ENCODE measurements at regions not wholly inside any gene's neighbourhood (a gene's known extent, or its start where the extent isn't known, plus 50 kb on each side); places are given as distances from the start of the nearest gene placed in this dataset.

- FAIRE-seq (no peak), DNase-seq (ENCODE audit: low read depth) (no peak)
- H3K27me3 Mint-ChIP-seq (ENCODE audit: low read depth, unreplicated experiment): peaks cover 33% of the 10 kb centered on the region
- Histone ChIP-seq H2AFZ (ENCODE audit: low read depth, low read length) (no peak overlapping the region), H3K9me3 (ENCODE audit: insufficient read depth, low read depth, low read length) (no peaks in the 10 kb centered on the region), H3K4me2 (ENCODE audit: low read length) (no peak overlapping the region), H4K20me1 (ENCODE audit: insufficient read depth, low read length) (no peaks in the 10 kb centered on the region), H3K79me2 (ENCODE audit: insufficient read depth, low read length) (no peaks in the 10 kb centered on the region), H3K4me1 (ENCODE audit: insufficient read depth, low read length) (no peaks in the 10 kb centered on the region), H3K27ac (ENCODE audit: low read depth, low read length) (no peak overlapping the region), H3K9ac (ENCODE audit: low read length) (no peak overlapping the region), H3K4me3 (ENCODE audit: insufficient read depth, low read depth, low read length) (no peak overlapping the region), H3K27me3 (ENCODE audit: insufficient read depth, low read length) (peaks cover 7% of the 10 kb centered on the region), H3K36me3 (ENCODE audit: insufficient read depth, low read length) (no peaks in the 10 kb centered on the region)
- no peak for TF ChIP-seq CTCF (IDR thresholded peaks at IDR 0.05; ENCODE audit: insufficient read depth, low read depth, low read length)
- TF ChIP-seq EZH2 (IDR thresholded peaks at IDR 0.05; ENCODE audit: insufficient read depth, low read length): no peak
- H3K4me1 Mint-ChIP-seq (ENCODE audit: low read depth, unreplicated experiment): no peaks in the 10 kb centered on the region
- no peak overlapping the region for H3K4me3 Mint-ChIP-seq (ENCODE audit: unreplicated experiment)
- H3K27ac Mint-ChIP-seq (ENCODE audit: unreplicated experiment): no peak overlapping the region
- no peaks in the 10 kb centered on the region for H3K36me3 Mint-ChIP-seq (ENCODE audit: low read depth, unreplicated experiment)
- peaks cover 2% of the 10 kb centered on the region for H3K9me3 Mint-ChIP-seq (ENCODE audit: unreplicated experiment)
Measured at GRCh38 chr1:213931836-213932235, 55.9 kb upstream of the PROX1 start.

- H3K36me3 ChIP-seq (ENCODE audit: insufficient read depth, low read length): no peaks in the 10 kb centered on the region
- H3K4me2 ChIP-seq (ENCODE audit: low read length): no peak overlapping the region
- peaks cover 2% of the 10 kb centered on the region for H3K9me3 Mint-ChIP-seq (ENCODE audit: unreplicated experiment)
- no peaks in the 10 kb centered on the region for H3K4me1 ChIP-seq (ENCODE audit: insufficient read depth, low read length)
- no peaks in the 10 kb centered on the region for H3K79me2 ChIP-seq (ENCODE audit: insufficient read depth, low read length)
- no peaks in the 10 kb centered on the region for H3K4me1 Mint-ChIP-seq (ENCODE audit: low read depth, unreplicated experiment)
- TF ChIP-seq CTCF (IDR thresholded peaks at IDR 0.05; ENCODE audit: insufficient read depth, low read depth, low read length): no peak
- TF ChIP-seq EZH2 (IDR thresholded peaks at IDR 0.05; ENCODE audit: insufficient read depth, low read length): no peak
- H3K36me3 Mint-ChIP-seq (ENCODE audit: low read depth, unreplicated experiment): no peaks in the 10 kb centered on the region
- DNase-seq (ENCODE audit: low read depth) (no peak), FAIRE-seq (no peak)
- H2AFZ ChIP-seq (ENCODE audit: low read depth, low read length): no peak overlapping the region
- H3K9ac ChIP-seq (ENCODE audit: low read length): no peak overlapping the region
- H3K9me3 ChIP-seq (ENCODE audit: insufficient read depth, low read depth, low read length): no peaks in the 10 kb centered on the region
- H4K20me1 ChIP-seq (ENCODE audit: insufficient read depth, low read length): no peaks in the 10 kb centered on the region
- no peak overlapping the region for H3K27ac Mint-ChIP-seq (ENCODE audit: unreplicated experiment)
- H3K27me3 Mint-ChIP-seq (ENCODE audit: low read depth, unreplicated experiment): peaks cover 33% of the 10 kb centered on the region
- H3K4me3 Mint-ChIP-seq (ENCODE audit: unreplicated experiment): no peak overlapping the region
- H3K4me3 ChIP-seq (ENCODE audit: insufficient read depth, low read depth, low read length): no peak overlapping the region
- no peak overlapping the region for H3K27ac ChIP-seq (ENCODE audit: low read depth, low read length)
- peaks cover 7% of the 10 kb centered on the region for H3K27me3 ChIP-seq (ENCODE audit: insufficient read depth, low read length)
Measured at GRCh38 chr1:213933336-213933735, 54.4 kb upstream of the PROX1 start.

- H3K27me3 Mint-ChIP-seq (ENCODE audit: low read depth, unreplicated experiment): peaks cover 33% of the 10 kb centered on the region
- Histone ChIP-seq H3K4me3 (ENCODE audit: insufficient read depth, low read depth, low read length) (no peak overlapping the region), H3K9me3 (ENCODE audit: insufficient read depth, low read depth, low read length) (no peaks in the 10 kb centered on the region), H3K36me3 (ENCODE audit: insufficient read depth, low read length) (no peaks in the 10 kb centered on the region), H3K79me2 (ENCODE audit: insufficient read depth, low read length) (no peaks in the 10 kb centered on the region), H3K4me1 (ENCODE audit: insufficient read depth, low read length) (no peaks in the 10 kb centered on the region), H3K9ac (ENCODE audit: low read length) (no peak overlapping the region), H3K27me3 (ENCODE audit: insufficient read depth, low read length) (peaks cover 5% of the 10 kb centered on the region), H2AFZ (ENCODE audit: low read depth, low read length) (no peak overlapping the region), H3K27ac (ENCODE audit: low read depth, low read length) (no peak overlapping the region), H4K20me1 (ENCODE audit: insufficient read depth, low read length) (no peaks in the 10 kb centered on the region), H3K4me2 (ENCODE audit: low read length) (no peak overlapping the region)
- DNase-seq (ENCODE audit: low read depth) (peak; percentile 57), FAIRE-seq (no peak)
- no peaks in the 10 kb centered on the region for H3K36me3 Mint-ChIP-seq (ENCODE audit: low read depth, unreplicated experiment)
- H3K4me3 Mint-ChIP-seq (ENCODE audit: unreplicated experiment): no peak overlapping the region
- no peaks in the 10 kb centered on the region for H3K4me1 Mint-ChIP-seq (ENCODE audit: low read depth, unreplicated experiment)
- no peak overlapping the region for H3K27ac Mint-ChIP-seq (ENCODE audit: unreplicated experiment)
- H3K9me3 Mint-ChIP-seq (ENCODE audit: unreplicated experiment): peaks cover 2% of the 10 kb centered on the region
- TF ChIP-seq CTCF (IDR thresholded peaks at IDR 0.05; ENCODE audit: insufficient read depth, low read depth, low read length): no peak
- TF ChIP-seq EZH2 (IDR thresholded peaks at IDR 0.05; ENCODE audit: insufficient read depth, low read length): no peak
Measured at GRCh38 chr1:213934649-213935048, 53.1 kb upstream of the PROX1 start.
